Keratinocyte (primary cell): ENCODE measurements at regions not wholly inside any gene's neighbourhood (a gene's known extent, or its start where the extent isn't known, plus 50 kb on each side); places are given as distances from the start of the nearest gene placed in this dataset.

Source experiments
- DNase-seq: peaks from one replicate; pipeline ENCODE4 v3.0.0-alpha.2; 2011; ENCODE audit warnings: low read depth, missing footprints, low spot score
- FAIRE-seq: peaks from 2 replicates; lab custom pipeline; 2011; peaks lifted over from hg19 to GRCh38; lab: Jason Lieb, UNC
- H2AFZ ChIP-seq: 2 replicates; pipeline ENCODE4 v1.6.0; 2012; ENCODE audit warnings: low read length, control low read depth, inconsistent platforms; ENCODE audit not compliant: control insufficient read depth
- H3K27ac ChIP-seq: 2 replicates; pipeline ENCODE4 v1.5.1; 2011; ENCODE audit warnings: low read length; ENCODE audit not compliant: control insufficient read depth, insufficient read depth
- H3K27me3 ChIP-seq: 3 replicates; pipeline ENCODE4 v1.6.0; 2011; ENCODE audit warnings: low read length; ENCODE audit not compliant: control insufficient read depth, insufficient read depth; ENCODE audit errors: extremely low read depth
- H3K36me3 ChIP-seq, 2 experiments: 2 replicates in 1 of 2; 3 replicates in 1 of 2; pipeline ENCODE4 v1.5.1; 2011; ENCODE audit warnings: low read length in 2 of 2, mild to moderate bottlenecking in 1 of 2; ENCODE audit not compliant: control insufficient read depth in 2 of 2, insufficient read depth in 2 of 2; ENCODE audit errors: extremely low read depth in 1 of 2
- H3K4me1 ChIP-seq: 3 replicates; pipeline ENCODE4 v1.5.1; 2011; ENCODE audit warnings: low read length; ENCODE audit not compliant: control insufficient read depth, insufficient read depth; ENCODE audit errors: extremely low read depth
- H3K4me2 ChIP-seq: 3 replicates; pipeline ENCODE4 v1.6.0; 2011; ENCODE audit warnings: low read depth, low read length; ENCODE audit not compliant: control insufficient read depth, insufficient read depth; ENCODE audit errors: extremely low read depth
- H3K4me3 ChIP-seq, 3 experiments: fragments of 200-600 bp in 1 of 3; sonication (generic) in 1 of 3; 2 replicates in 2 of 3; 3 replicates in 1 of 3; pipeline ENCODE4 v1.5.1; 2011 to 2016; ENCODE audit warnings: low read length in 3 of 3, mild to moderate bottlenecking in 3 of 3, control low read depth in 2 of 3, inconsistent platforms in 1 of 3, low read depth in 1 of 3, mixed read lengths in 1 of 3, mixed run types in 1 of 3, moderate library complexity in 1 of 3; ENCODE audit not compliant: control insufficient read depth in 2 of 3, insufficient read depth in 2 of 3; ENCODE audit errors: extremely low read depth in 1 of 3
- H3K79me2 ChIP-seq: 2 replicates; pipeline ENCODE4 v1.6.0; 2012; ENCODE audit warnings: low read length; ENCODE audit not compliant: control insufficient read depth, insufficient read depth
- H3K9ac ChIP-seq: 3 replicates; pipeline ENCODE4 v1.6.0; 2011; ENCODE audit warnings: low read length; ENCODE audit not compliant: control insufficient read depth, insufficient read depth; ENCODE audit errors: extremely low read depth
- H3K9me1 ChIP-seq: 3 replicates; pipeline ENCODE4 v1.6.0; 2011; ENCODE audit warnings: low read length; ENCODE audit not compliant: control insufficient read depth, insufficient read depth; ENCODE audit errors: extremely low read depth
- H3K9me3 ChIP-seq: 2 replicates; pipeline ENCODE4 v1.5.1; 2012; ENCODE audit warnings: low read depth, low read length; ENCODE audit not compliant: control insufficient read depth
- H4K20me1 ChIP-seq: 3 replicates; pipeline ENCODE4 v1.6.0; 2011; ENCODE audit warnings: low read length; ENCODE audit not compliant: control insufficient read depth, insufficient read depth; ENCODE audit errors: extremely low read depth
- CTCF ChIP-seq, 3 experiments: IDR thresholded peaks in 1 of 3; conservative IDR thresholded peaks in 1 of 3; optimal IDR thresholded peaks in 1 of 3; 2 replicates in 2 of 3; 3 replicates in 1 of 3; pipeline versions ENCODE3 to v1.5.1; 2011; ENCODE audit warnings: low read length in 3 of 3, mild to moderate bottlenecking in 3 of 3, moderate library complexity in 2 of 3, control low read depth in 1 of 3, inconsistent platforms in 1 of 3; ENCODE audit not compliant: insufficient read depth in 2 of 3; ENCODE audit errors: extremely low read depth in 1 of 3
- EZH2 ChIP-seq: IDR thresholded peaks from one replicate; pipeline ENCODE4 v1.6.1; 2012; ENCODE audit warnings: inconsistent platforms, mild to moderate bottlenecking, low read length, moderate library complexity
- dilution Hi-C: fragments of 300-500 bp; cut with MboI; formaldehyde crosslinking; loops from one replicate; pipeline ENCODE4 v1.7.0; 2020; ENCODE audit warnings: low sequenced_read_pairs; ENCODE audit not compliant: extremely low pct_ligation_motif_present

- DNase-seq (no peak), FAIRE-seq (no peak)
- no peaks in the 10 kb centered on the region for H3K36me3 ChIP-seq
- TF ChIP-seq EZH2 (no peak), CTCF (optimal IDR thresholded peaks at IDR 0.05 in 1 of 3, IDR thresholded peaks at IDR 0.05 in 1 of 3, conservative IDR thresholded peaks at IDR 0.05 in 1 of 3; ENCODE audit: extremely low read depth in 1 of 3, insufficient read depth in 2 of 3, low read length in 3 of 3) (no peak)
- H3K4me3 ChIP-seq = no peak overlapping the region
- no peaks in the 10 kb centered on the region for H3K9me3 ChIP-seq
- H3K4me1 ChIP-seq = no peaks in the 10 kb centered on the region
- H3K9ac ChIP-seq = no peak overlapping the region
- H2AFZ ChIP-seq = no peak overlapping the region
- no peaks in the 10 kb centered on the region for H3K27me3 ChIP-seq
- dilution Hi-C loops = no loop called here
- H3K9me1 ChIP-seq = no peaks in the 10 kb centered on the region
- H3K79me2 ChIP-seq = no peaks in the 10 kb centered on the region
- no peak overlapping the region for H3K27ac ChIP-seq
- H4K20me1 ChIP-seq = no peaks in the 10 kb centered on the region
- H3K4me2 ChIP-seq = no peak overlapping the region
Measured at GRCh38 chr13:58406545-58406944, 775.0 kb downstream of the PCDH17 start.

GRCh38 chr13:58429917-58430316, 798.4 kb downstream of the PCDH17 start:
- DNase-seq (no peak), FAIRE-seq (no peak)
- Histone ChIP-seq H3K9me1 (no peaks in the 10 kb centered on the region), H3K27ac (no peak overlapping the region), H3K4me1 (no peaks in the 10 kb centered on the region), H3K36me3 (no peaks in the 10 kb centered on the region), H3K4me3 (no peak overlapping the region), H3K9me3 (no peaks in the 10 kb centered on the region), H3K27me3 (no peaks in the 10 kb centered on the region), H3K79me2 (no peaks in the 10 kb centered on the region), H3K4me2 (no peak overlapping the region), H3K9ac (no peak overlapping the region), H4K20me1 (no peaks in the 10 kb centered on the region), H2AFZ (no peak overlapping the region)
- TF ChIP-seq EZH2 (no peak), CTCF (optimal IDR thresholded peaks at IDR 0.05 in 1 of 3, IDR thresholded peaks at IDR 0.05 in 1 of 3, conservative IDR thresholded peaks at IDR 0.05 in 1 of 3; ENCODE audit: extremely low read depth in 1 of 3, insufficient read depth in 2 of 3, low read length in 3 of 3) (no peak)
- dilution Hi-C loops = no loop called here
